ENCODE measurements at regions not wholly inside any gene's neighbourhood (a gene's known extent, or its start where the extent isn't known, plus 50 kb on each side); places are given as distances from the start of the nearest gene placed in this dataset.

- peak; percentile 56 for DNase-seq
- in situ Hi-C loops (cut with HindIII; ENCODE audit: low pct_ligation_motif_present, low pct_unique_long_range_greater_than_20kb, low sequenced_read_pairs), result no loop called here
Measured at GRCh38 chr4:20544645-20545044, 155.6 kb upstream of the PACRGL start.

- in situ Hi-C loops (cut with HindIII; ENCODE audit: low pct_ligation_motif_present, low pct_unique_long_range_greater_than_20kb, low sequenced_read_pairs), result no loop called here
- DNase-seq, result no peak
Measured at GRCh38 chr4:20552004-20552403, 148.3 kb upstream of the PACRGL start.

GRCh38 chr4:20554134-20554533, 146.1 kb upstream of the PACRGL start:
- in situ Hi-C loops (cut with HindIII; ENCODE audit: low pct_ligation_motif_present, low pct_unique_long_range_greater_than_20kb, low sequenced_read_pairs), result no loop called here
- DNase-seq, result no peak

- DNase-seq, result no peak
- in situ Hi-C loops (cut with HindIII; ENCODE audit: low pct_ligation_motif_present, low pct_unique_long_range_greater_than_20kb, low sequenced_read_pairs), result no loop called here
Measured at GRCh38 chr4:20565075-20565721, 135.1 kb upstream of the PACRGL start.

- in situ Hi-C loops (cut with HindIII; ENCODE audit: low pct_ligation_motif_present, low pct_unique_long_range_greater_than_20kb, low sequenced_read_pairs), result no loop called here
- DNase-seq, result no peak
Measured at GRCh38 chr4:20570981-20571715, 129.1 kb upstream of the PACRGL start.

GRCh38 chr4:20572976-20573375, 127.3 kb upstream of the PACRGL start:
- DNase-seq, result no peak
- in situ Hi-C loops (cut with HindIII; ENCODE audit: low pct_ligation_motif_present, low pct_unique_long_range_greater_than_20kb, low sequenced_read_pairs), result no loop called here

GRCh38 chr4:20574986-20575385, 125.3 kb upstream of the PACRGL start:
- in situ Hi-C loops (cut with HindIII; ENCODE audit: low pct_ligation_motif_present, low pct_unique_long_range_greater_than_20kb, low sequenced_read_pairs), result no loop called here
- DNase-seq, result no peak

GRCh38 chr4:20575486-20575885, 124.8 kb upstream of the PACRGL start:
- no peak for DNase-seq
- in situ Hi-C loops (cut with HindIII; ENCODE audit: low pct_ligation_motif_present, low pct_unique_long_range_greater_than_20kb, low sequenced_read_pairs), result no loop called here

- DNase-seq, result no peak
Measured at GRCh38 chr4:20576861-20577260, 123.4 kb upstream of the PACRGL start.

GRCh38 chr4:20577702-20578101, 122.6 kb upstream of the PACRGL start:
- in situ Hi-C loops (cut with HindIII; ENCODE audit: low pct_ligation_motif_present, low pct_unique_long_range_greater_than_20kb, low sequenced_read_pairs), result no loop called here
- no peak for DNase-seq

More at GRCh38 chr4:20576861-20577260, 123.4 kb upstream of the PACRGL start:
- in situ Hi-C loops (cut with HindIII; ENCODE audit: low pct_ligation_motif_present, low pct_unique_long_range_greater_than_20kb, low sequenced_read_pairs), result no loop called here

GRCh38 chr4:20580907-20581306, 119.4 kb upstream of the PACRGL start:
- in situ Hi-C loops (cut with HindIII; ENCODE audit: low pct_ligation_motif_present, low pct_unique_long_range_greater_than_20kb, low sequenced_read_pairs), result no loop called here
- DNase-seq, result no peak

- DNase-seq, result no peak
- in situ Hi-C loops (cut with HindIII; ENCODE audit: low pct_ligation_motif_present, low pct_unique_long_range_greater_than_20kb, low sequenced_read_pairs), result no loop called here
Measured at GRCh38 chr4:20589436-20589835, 110.8 kb upstream of the PACRGL start.

- in situ Hi-C loops (cut with HindIII; ENCODE audit: low pct_ligation_motif_present, low pct_unique_long_range_greater_than_20kb, low sequenced_read_pairs), result no loop called here
- no peak for DNase-seq
Measured at GRCh38 chr4:20590849-20591248, 109.4 kb upstream of the PACRGL start.

GRCh38 chr4:20591571-20591970, 108.7 kb upstream of the PACRGL start:
- in situ Hi-C loops (cut with HindIII; ENCODE audit: low pct_ligation_motif_present, low pct_unique_long_range_greater_than_20kb, low sequenced_read_pairs), result no loop called here
- DNase-seq, result no peak

- no peak for DNase-seq
- in situ Hi-C loops (cut with HindIII; ENCODE audit: low pct_ligation_motif_present, low pct_unique_long_range_greater_than_20kb, low sequenced_read_pairs), result no loop called here
Measured at GRCh38 chr4:20592013-20592412, 108.2 kb upstream of the PACRGL start.

- in situ Hi-C loops (cut with HindIII; ENCODE audit: low pct_ligation_motif_present, low pct_unique_long_range_greater_than_20kb, low sequenced_read_pairs), result no loop called here
Measured at GRCh38 chr4:20592663-20593062, 107.6 kb upstream of the PACRGL start.

GRCh38 chr4:20598626-20599025, 101.6 kb upstream of the PACRGL start:
- DNase-seq, result no peak
- in situ Hi-C loops (cut with HindIII; ENCODE audit: low pct_ligation_motif_present, low pct_unique_long_range_greater_than_20kb, low sequenced_read_pairs), result no loop called here

More at GRCh38 chr4:20592663-20593062, 107.6 kb upstream of the PACRGL start:
- DNase-seq, result no peak

GRCh38 chr4:20603671-20604313, 96.5 kb upstream of the PACRGL start:
- in situ Hi-C loops (cut with HindIII; ENCODE audit: low pct_ligation_motif_present, low pct_unique_long_range_greater_than_20kb, low sequenced_read_pairs), result no loop called here
- peak; percentile 2 for DNase-seq

GRCh38 chr4:20612313-20612712, 87.9 kb upstream of the PACRGL start:
- in situ Hi-C loops (cut with HindIII; ENCODE audit: low pct_ligation_motif_present, low pct_unique_long_range_greater_than_20kb, low sequenced_read_pairs), result no loop called here
- peak; percentile 7 for DNase-seq

GRCh38 chr4:20614816-20615215, 85.4 kb upstream of the PACRGL start:
- no peak for DNase-seq
- in situ Hi-C loops (cut with HindIII; ENCODE audit: low pct_ligation_motif_present, low pct_unique_long_range_greater_than_20kb, low sequenced_read_pairs), result no loop called here
